NT2/D1 (cell line): ENCODE measurements at regions not wholly inside any gene's neighbourhood (a gene's known extent, or its start where the extent isn't known, plus 50 kb on each side); places are given as distances from the start of the nearest gene placed in this dataset.

Source experiments
- YY1 ChIP-seq: IDR thresholded peaks from 2 replicates; pipeline ENCODE4 v1.6.1; 2011; ENCODE audit not compliant: insufficient read length, insufficient read depth
- ZNF274 ChIP-seq: IDR thresholded peaks from 2 replicates; pipeline ENCODE4 v1.6.1; 2011; ENCODE audit warnings: mild to moderate bottlenecking, low read depth, low read length

DNA sequence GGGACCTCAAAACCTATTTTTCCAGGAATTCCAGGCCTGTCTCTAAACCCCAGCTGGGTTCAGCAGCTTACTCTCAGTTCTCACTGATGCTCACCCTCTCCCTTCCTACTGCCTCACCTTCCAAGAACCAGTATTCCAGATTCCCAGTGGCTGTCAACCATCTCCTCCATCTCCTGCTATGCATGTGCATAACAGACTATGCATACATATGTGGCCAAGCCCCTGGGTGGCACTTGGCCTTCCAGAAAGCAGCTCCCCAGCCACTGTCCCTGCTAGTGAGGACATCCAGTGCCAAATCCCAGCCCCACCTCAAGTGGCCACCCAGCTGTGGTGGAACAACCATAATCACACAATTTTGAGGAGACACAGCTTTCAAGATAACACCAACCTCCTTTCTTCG, 475.7 kb upstream of the PKN2 start:
- TF ChIP-seq YY1 (no peak), ZNF274 (no peak)
